OCI-LY1 (cell line): ENCODE measurements at regions not wholly inside any gene's neighbourhood (a gene's known extent, or its start where the extent isn't known, plus 50 kb on each side); places are given as distances from the start of the nearest gene placed in this dataset.
A peak's percentile ranks its signal among the peaks of the same experiment; 100 is the strongest.

Experiments used
- H2AFZ ChIP-seq: fragments of 200-600 bp; sonication (generic), shearing (Covaris generic); 2 replicates; pipeline ENCODE4 v1.6.0; 2014; ENCODE audit warnings: antibody characterized with exemption, mild to moderate bottlenecking, low read length
- H3F3A ChIP-seq: fragments of 200-600 bp; sonication (generic), shearing (Covaris generic); 2 replicates; pipeline ENCODE4 v1.6.0; 2014; ENCODE audit warnings: mild to moderate bottlenecking, antibody characterized with exemption, low read length, moderate library complexity; ENCODE audit not compliant: insufficient read depth
- H3K27ac ChIP-seq: fragments of 200-600 bp; sonication (generic); 2 replicates; pipeline ENCODE4 v1.5.1; 2014; ENCODE audit warnings: low read length, mixed run types, mild to moderate bottlenecking, low read depth; ENCODE audit not compliant: poor library complexity, severe bottlenecking
- H3K27me3 ChIP-seq: fragments of 200-600 bp; sonication (generic); 2 replicates; pipeline ENCODE4 v1.6.0; 2014; ENCODE audit warnings: antibody characterized with exemption, mild to moderate bottlenecking, low read length, moderate library complexity; ENCODE audit not compliant: insufficient read depth
- H3K36me3 ChIP-seq: fragments of 200-600 bp; sonication (generic); 2 replicates; pipeline ENCODE4 v1.6.1; 2014; ENCODE audit warnings: mild to moderate bottlenecking, antibody characterized with exemption, low read length, moderate library complexity, mixed read lengths; ENCODE audit not compliant: insufficient read depth
- H3K4me1 ChIP-seq: fragments of 200-600 bp; sonication (generic); 2 replicates; pipeline ENCODE4 v1.5.1; 2014; ENCODE audit warnings: mild to moderate bottlenecking, low read length, moderate library complexity; ENCODE audit not compliant: insufficient read depth, severe bottlenecking
- H3K4me2 ChIP-seq: fragments of 200-600 bp; sonication (generic), shearing (Covaris generic); 2 replicates; pipeline ENCODE4 v1.6.1; 2014; ENCODE audit warnings: low read length
- H3K4me3 ChIP-seq: fragments of 200-600 bp; sonication (generic); 2 replicates; pipeline ENCODE4 v1.5.1; 2014; ENCODE audit warnings: low read length, low read depth, mild to moderate bottlenecking, mixed read lengths; ENCODE audit not compliant: poor library complexity, severe bottlenecking
- H3K79me2 ChIP-seq: fragments of 200-600 bp; shearing (Covaris generic); 2 replicates; pipeline ENCODE4 v1.6.1; 2016; ENCODE audit warnings: mixed run types, low read length, mixed read lengths; ENCODE audit not compliant: insufficient read depth
- H3K9ac ChIP-seq: fragments of 200-600 bp; sonication (generic), shearing (Covaris generic); 2 replicates; pipeline ENCODE4 v1.6.1; 2014; ENCODE audit warnings: mild to moderate bottlenecking, low read length, mixed read lengths
- H3K9me2 ChIP-seq: fragments of 200-600 bp; sonication (generic), shearing (Covaris generic); 2 replicates; pipeline ENCODE4 v1.6.1; 2014; ENCODE audit warnings: low read depth, mild to moderate bottlenecking, low read length, mixed read lengths
- H3K9me3 ChIP-seq: fragments of 200-600 bp; shearing (Covaris generic); 2 replicates; pipeline ENCODE4 v1.6.1; 2014; ENCODE audit warnings: low read length, mixed read lengths
- H4K20me1 ChIP-seq: fragments of 200-600 bp; sonication (generic), shearing (Covaris generic); 2 replicates; pipeline ENCODE4 v1.6.0; 2016; ENCODE audit warnings: mild to moderate bottlenecking, low read length; ENCODE audit not compliant: insufficient read depth
- EZH2 ChIP-seq: fragments of 200-600 bp; sonication (generic), shearing (Covaris generic); IDR thresholded peaks from 2 replicates; pipeline ENCODE4 v1.8.0; 2017; ENCODE audit warnings: borderline replicate concordance, mixed run types, mild to moderate bottlenecking, antibody characterized with exemption, low read length, moderate library complexity, mixed read lengths
- TF ChIP-seq, protein P1 (sequence below): fragments of 200-600 bp; sonication (generic), shearing (Covaris generic); IDR thresholded peaks from 2 replicates; pipeline ENCODE4 v1.5.1; 2017; ENCODE audit warnings: mild to moderate bottlenecking, antibody characterized with exemption, low read length, moderate library complexity, mixed read lengths

DNA sequence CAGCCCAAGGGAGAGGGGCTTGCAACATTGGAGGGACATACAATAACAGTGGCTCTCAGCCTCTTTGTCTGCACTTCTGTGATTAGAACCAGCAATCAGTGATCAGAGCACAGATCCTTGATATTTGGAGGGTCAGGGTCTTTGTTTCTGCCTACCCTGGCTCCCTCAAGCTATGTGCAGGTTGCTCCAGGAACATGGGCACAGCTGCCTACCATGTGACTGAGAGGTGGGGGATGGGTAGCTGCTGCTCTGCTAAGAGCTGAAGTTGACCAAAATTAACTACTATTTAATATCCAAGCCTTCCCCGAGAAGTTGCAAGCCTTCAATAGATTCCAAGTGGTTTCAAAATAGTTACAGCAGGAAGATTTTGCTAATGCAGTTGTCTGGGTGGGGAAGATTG lies 202.6 kb downstream of the ZIC5 start:
- H3K9ac ChIP-seq: no peak overlapping the region
- H3K79me2 ChIP-seq: no peaks in the 10 kb centered on the region
- no peak overlapping the region for H3K4me2 ChIP-seq
- no peaks in the 10 kb centered on the region for H3F3A ChIP-seq
- H3K36me3 ChIP-seq: no peaks in the 10 kb centered on the region
- no peaks in the 10 kb centered on the region for H3K9me2 ChIP-seq
- peaks cover 3% of the 10 kb centered on the region; the same call in 1 of the 2 replicates for H3K9me3 ChIP-seq
- H3K4me1 ChIP-seq: no peaks in the 10 kb centered on the region
- H4K20me1 ChIP-seq: no peaks in the 10 kb centered on the region; the same call in 1 of the 2 replicates
- no peak overlapping the region for H2AFZ ChIP-seq
- no peaks in the 10 kb centered on the region for H3K27me3 ChIP-seq
- TF ChIP-seq, protein P1, sequence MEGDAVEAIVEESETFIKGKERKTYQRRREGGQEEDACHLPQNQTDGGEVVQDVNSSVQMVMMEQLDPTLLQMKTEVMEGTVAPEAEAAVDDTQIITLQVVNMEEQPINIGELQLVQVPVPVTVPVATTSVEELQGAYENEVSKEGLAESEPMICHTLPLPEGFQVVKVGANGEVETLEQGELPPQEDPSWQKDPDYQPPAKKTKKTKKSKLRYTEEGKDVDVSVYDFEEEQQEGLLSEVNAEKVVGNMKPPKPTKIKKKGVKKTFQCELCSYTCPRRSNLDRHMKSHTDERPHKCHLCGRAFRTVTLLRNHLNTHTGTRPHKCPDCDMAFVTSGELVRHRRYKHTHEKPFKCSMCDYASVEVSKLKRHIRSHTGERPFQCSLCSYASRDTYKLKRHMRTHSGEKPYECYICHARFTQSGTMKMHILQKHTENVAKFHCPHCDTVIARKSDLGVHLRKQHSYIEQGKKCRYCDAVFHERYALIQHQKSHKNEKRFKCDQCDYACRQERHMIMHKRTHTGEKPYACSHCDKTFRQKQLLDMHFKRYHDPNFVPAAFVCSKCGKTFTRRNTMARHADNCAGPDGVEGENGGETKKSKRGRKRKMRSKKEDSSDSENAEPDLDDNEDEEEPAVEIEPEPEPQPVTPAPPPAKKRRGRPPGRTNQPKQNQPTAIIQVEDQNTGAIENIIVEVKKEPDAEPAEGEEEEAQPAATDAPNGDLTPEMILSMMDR: no peak
- TF ChIP-seq EZH2: no peak
- no peak overlapping the region for H3K27ac ChIP-seq
- H3K4me3 ChIP-seq: no peak overlapping the region

DNA sequence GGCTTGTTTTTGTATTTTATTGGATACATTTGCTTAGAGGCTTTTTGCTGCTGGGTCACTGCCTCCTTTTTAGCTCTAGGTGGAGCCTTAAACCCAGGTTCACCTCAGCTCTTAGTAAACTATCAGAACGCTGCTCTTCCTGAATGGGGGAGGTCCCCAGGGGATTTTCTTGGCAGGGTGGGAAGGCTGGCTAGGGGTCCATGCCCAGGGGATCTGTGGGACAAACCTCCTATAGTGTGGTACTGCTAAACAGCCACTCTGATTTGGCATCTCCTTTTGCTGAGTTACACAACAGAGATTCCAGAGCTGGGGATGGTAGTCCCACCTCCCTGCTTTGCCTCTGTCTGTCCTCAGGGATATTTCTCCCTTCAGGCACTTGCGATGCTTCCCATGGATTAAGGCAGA lies 204.9 kb downstream of the ZIC5 start:
- Histone ChIP-seq H3K9me2 (no peaks in the 10 kb centered on the region), H2AFZ (no peak overlapping the region), H3K9me3 (peaks cover 3% of the 10 kb centered on the region; the same call in 1 of the 2 replicates), H3F3A (no peaks in the 10 kb centered on the region), H3K9ac (no peak overlapping the region), H3K79me2 (no peaks in the 10 kb centered on the region), H3K27me3 (no peaks in the 10 kb centered on the region), H3K4me2 (no peak overlapping the region), H4K20me1 (no peaks in the 10 kb centered on the region), H3K4me3 (no peak overlapping the region), H3K36me3 (no peaks in the 10 kb centered on the region), H3K4me1 (no peaks in the 10 kb centered on the region), H3K27ac (no peak overlapping the region)
- TF ChIP-seq, protein P1: peak; percentile 19; the same call in 1 of the 2 replicates
- TF ChIP-seq EZH2: no peak

DNA sequence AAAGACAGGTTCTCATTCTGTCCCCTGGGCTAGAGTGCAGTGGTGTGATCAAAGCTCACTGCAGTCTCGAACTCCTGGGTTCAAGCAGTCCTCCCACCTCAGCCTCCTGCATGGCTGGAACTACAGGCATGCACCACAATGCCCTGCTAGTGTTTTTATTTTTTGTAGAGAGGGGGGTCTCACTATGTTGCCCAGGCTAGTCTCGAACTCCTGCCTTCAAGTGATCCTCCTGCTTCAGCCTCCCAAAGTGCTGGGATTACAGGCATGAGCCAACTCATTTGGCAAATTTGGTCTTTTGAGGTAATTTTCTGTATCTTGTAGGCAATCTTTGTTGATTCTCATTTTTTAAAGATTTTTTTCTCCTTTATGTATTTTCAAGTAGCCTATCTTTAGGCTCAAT lies 205.7 kb downstream of the ZIC5 start:
- Histone ChIP-seq H2AFZ (no peak overlapping the region), H3K36me3 (no peaks in the 10 kb centered on the region), H3F3A (no peaks in the 10 kb centered on the region), H4K20me1 (no peaks in the 10 kb centered on the region), H3K27ac (no peak overlapping the region), H3K79me2 (no peaks in the 10 kb centered on the region), H3K4me2 (no peak overlapping the region), H3K27me3 (no peaks in the 10 kb centered on the region), H3K9me2 (no peaks in the 10 kb centered on the region), H3K4me3 (no peak overlapping the region), H3K9me3 (peaks cover 3% of the 10 kb centered on the region; the same call in 1 of the 2 replicates), H3K9ac (no peak overlapping the region), H3K4me1 (no peaks in the 10 kb centered on the region)
- TF ChIP-seq, protein P1: no peak
- no peak for TF ChIP-seq EZH2
